GM20431 (cell line): ENCODE measurements at regions not wholly inside any gene's neighbourhood (a gene's known extent, or its start where the extent isn't known, plus 50 kb on each side); places are given as distances from the start of the nearest gene placed in this dataset.
"Not testable (repeated sequence)": the region's sequence is repeated elsewhere in the genome, so short reads cannot be mapped to it uniquely, and the experiment has no call there.

ENCODE experiments used
- in situ Hi-C: fragments of 300-500 bp; cut with MseI, MboI; formaldehyde crosslinking; loops from one replicate; pipeline ENCODE4 v1.15.0; 2020; ENCODE audit warnings: low sequenced_read_pairs; ENCODE audit not compliant: unreplicated experiment

- in situ Hi-C loops = no loop called here
Measured at GRCh38 chr7:68564306-68565135, 1033.8 kb upstream of the AUTS2 start.

- in situ Hi-C loops = no loop called here
Measured at GRCh38 chr7:68571286-68571685, 1027.0 kb upstream of the AUTS2 start.

GRCh38 chr7:68573271-68574005 is 1024.8 kb upstream of the AUTS2 start:
- in situ Hi-C loops = no loop called here

- in situ Hi-C loops = no loop called here
Measured at GRCh38 chr7:68576366-68576765, 1021.9 kb upstream of the AUTS2 start.

GRCh38 chr7:68581417-68581816 is 1016.9 kb upstream of the AUTS2 start:
- in situ Hi-C loops = no loop called here

GRCh38 chr7:68587599-68587998 is 1010.7 kb upstream of the AUTS2 start:
- in situ Hi-C loops = no loop called here

- in situ Hi-C loops = no loop called here
Measured at GRCh38 chr7:68601826-68602225, 996.4 kb upstream of the AUTS2 start.

- in situ Hi-C loops = no loop called here
Measured at GRCh38 chr7:68604541-68604940, 993.7 kb upstream of the AUTS2 start.

- in situ Hi-C loops = no loop called here
Measured at GRCh38 chr7:68610701-68611100, 987.6 kb upstream of the AUTS2 start.

- in situ Hi-C loops = no loop called here
Measured at GRCh38 chr7:68613405-68613804, 984.9 kb upstream of the AUTS2 start.

- in situ Hi-C loops = no loop called here
Measured at GRCh38 chr7:68613897-68614296, 984.4 kb upstream of the AUTS2 start.

- in situ Hi-C loops = no loop called here
Measured at GRCh38 chr7:68619526-68619925, 978.7 kb upstream of the AUTS2 start.

- in situ Hi-C loops = no loop called here
Measured at GRCh38 chr7:68622500-68622899, 975.8 kb upstream of the AUTS2 start.

- in situ Hi-C loops = no loop called here
Measured at GRCh38 chr7:68623030-68623429, 975.2 kb upstream of the AUTS2 start.

GRCh38 chr7:68627247-68627864 is 970.9 kb upstream of the AUTS2 start:
- in situ Hi-C loops = no loop called here

- in situ Hi-C loops = not testable (repeated sequence)
Measured at GRCh38 chr7:68630914-68631313, 967.4 kb upstream of the AUTS2 start.

- in situ Hi-C loops = no loop called here
Measured at GRCh38 chr7:68640103-68640502, 958.2 kb upstream of the AUTS2 start.

GRCh38 chr7:68642727-68643126 is 955.5 kb upstream of the AUTS2 start:
- in situ Hi-C loops = no loop called here

GRCh38 chr7:68663392-68663791 is 934.9 kb upstream of the AUTS2 start:
- in situ Hi-C loops = no loop called here

GRCh38 chr7:68671046-68671445 is 927.2 kb upstream of the AUTS2 start:
- in situ Hi-C loops = no loop called here

GRCh38 chr7:68671671-68672070 is 926.6 kb upstream of the AUTS2 start:
- in situ Hi-C loops = no loop called here
